ENCODE measurements at regions not wholly inside any gene's neighbourhood (a gene's known extent, or its start where the extent isn't known, plus 50 kb on each side); places are given as distances from the start of the nearest gene placed in this dataset.

DNA sequence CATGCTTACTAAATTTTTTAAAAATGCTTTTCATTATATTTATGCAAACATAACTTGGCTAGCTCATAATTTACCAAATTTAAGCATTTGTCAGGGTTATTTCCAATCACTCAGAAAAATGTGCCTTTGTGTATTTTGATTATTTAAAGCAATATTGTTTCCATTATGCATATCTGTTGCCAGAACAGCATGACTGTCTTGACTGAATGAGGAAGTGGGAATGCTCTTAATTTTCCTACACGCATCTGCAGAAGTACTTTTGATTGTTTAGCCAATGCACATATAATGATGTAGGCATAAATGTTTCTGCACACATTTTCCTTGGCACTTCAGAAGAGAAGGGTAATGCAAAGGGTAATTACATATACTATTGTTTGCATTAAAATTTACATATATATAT is 92.5 kb upstream of the ADGRL2 start:
- ChIA-PET POLR2A (no interaction called here), CTCF (no interaction called here)
- Mint-ChIP-seq H3K27me3 (no peaks in the 10 kb centered on the region), H3K36me3 (ENCODE audit: low read depth) (no peaks in the 10 kb centered on the region), H3K27ac (no peak overlapping the region), H3K4me3 (no peak overlapping the region), H3K9me3 (peaks cover 2% of the 10 kb centered on the region), H3K4me1 (no peaks in the 10 kb centered on the region)
- no peak for DNase-seq

DNA sequence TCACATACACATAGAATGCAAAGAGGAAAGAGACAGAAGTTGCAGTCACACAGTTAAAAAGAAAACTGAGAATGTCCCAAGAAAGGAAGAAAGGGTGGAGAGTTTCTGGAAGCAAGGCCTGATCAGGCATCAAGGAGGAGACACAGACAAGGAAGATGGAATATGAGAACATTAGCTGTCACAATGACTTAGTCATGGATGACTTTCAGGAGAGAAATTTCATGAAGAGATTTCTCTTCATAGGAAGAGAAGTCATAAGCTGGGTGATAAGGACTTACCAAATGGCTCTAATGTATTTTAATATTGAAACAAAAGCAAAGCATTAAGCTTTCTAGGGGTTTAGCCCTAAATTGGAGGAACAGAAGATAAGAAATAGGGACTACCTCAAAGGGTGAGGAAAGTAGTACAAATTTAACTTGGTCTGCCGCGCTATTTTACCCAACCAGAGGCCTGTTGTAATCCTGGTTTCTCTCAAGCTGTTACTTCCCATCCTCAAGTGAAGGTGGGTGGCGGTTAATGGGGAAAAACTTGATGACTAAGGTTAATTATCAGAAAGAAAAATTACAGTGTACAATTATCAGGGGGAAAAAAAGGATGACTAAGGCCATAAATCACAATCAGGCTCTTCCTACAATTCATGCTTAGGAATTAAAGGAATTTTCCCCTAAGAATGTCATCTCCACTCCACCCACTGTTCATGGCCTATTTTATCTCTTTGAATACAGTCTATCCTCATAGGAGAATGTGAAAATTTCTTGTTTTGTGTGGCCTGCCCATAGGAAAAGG is 93.9 kb upstream of the ADGRL2 start:
- Mint-ChIP-seq H3K27me3 (no peaks in the 10 kb centered on the region), H3K4me3 (no peak overlapping the region), H3K27ac (no peak overlapping the region), H3K4me1 (no peaks in the 10 kb centered on the region), H3K9me3 (peaks cover 2% of the 10 kb centered on the region), H3K36me3 (ENCODE audit: low read depth) (no peaks in the 10 kb centered on the region)
- ChIA-PET CTCF (no interaction called here), POLR2A (no interaction called here)
- no peak for DNase-seq

DNA sequence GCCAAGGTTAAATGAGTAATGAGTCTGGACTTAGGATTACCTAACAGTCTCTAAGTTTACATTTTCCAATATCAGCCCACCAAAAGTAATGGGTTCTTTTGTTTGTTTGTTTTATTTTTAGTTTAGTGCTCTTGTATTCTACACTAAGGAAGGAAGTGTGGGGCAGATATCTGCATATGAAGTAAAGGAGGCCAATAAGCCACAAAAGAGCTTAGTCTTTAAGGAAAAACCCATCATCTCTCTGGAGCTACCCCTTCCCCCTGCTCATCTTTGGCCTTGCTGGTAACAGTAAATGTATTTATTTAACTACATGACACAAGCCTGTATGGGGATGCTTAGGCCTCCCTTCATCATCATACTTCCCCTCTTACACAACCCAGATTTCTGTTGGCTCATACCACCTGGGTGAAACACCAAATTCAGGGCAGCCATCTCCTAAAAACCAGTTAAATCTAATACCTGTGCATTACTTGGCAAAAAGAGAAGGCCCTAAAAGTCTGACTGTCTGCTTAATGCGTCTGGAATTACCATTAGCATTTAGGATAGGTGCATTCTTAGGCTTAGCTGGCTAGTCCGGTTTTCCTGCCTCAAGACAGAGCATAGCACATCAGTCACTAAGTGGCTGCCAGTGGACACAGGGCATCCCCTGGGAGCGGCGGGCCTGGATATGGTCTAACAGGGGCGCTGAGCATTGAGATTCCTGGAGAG is 96.8 kb upstream of the ADGRL2 start:
- no peaks in the 10 kb centered on the region for H3K36me3 Mint-ChIP-seq (ENCODE audit: low read depth)
- H3K27me3 Mint-ChIP-seq, result no peaks in the 10 kb centered on the region
- peaks cover 2% of the 10 kb centered on the region for H3K9me3 Mint-ChIP-seq
- POLR2A ChIA-PET, result no interaction called here
- DNase-seq, result no peak
- no peak overlapping the region for H3K27ac Mint-ChIP-seq
- CTCF ChIA-PET, result no interaction called here
- no peaks in the 10 kb centered on the region for H3K4me1 Mint-ChIP-seq
- no peak overlapping the region for H3K4me3 Mint-ChIP-seq

DNA sequence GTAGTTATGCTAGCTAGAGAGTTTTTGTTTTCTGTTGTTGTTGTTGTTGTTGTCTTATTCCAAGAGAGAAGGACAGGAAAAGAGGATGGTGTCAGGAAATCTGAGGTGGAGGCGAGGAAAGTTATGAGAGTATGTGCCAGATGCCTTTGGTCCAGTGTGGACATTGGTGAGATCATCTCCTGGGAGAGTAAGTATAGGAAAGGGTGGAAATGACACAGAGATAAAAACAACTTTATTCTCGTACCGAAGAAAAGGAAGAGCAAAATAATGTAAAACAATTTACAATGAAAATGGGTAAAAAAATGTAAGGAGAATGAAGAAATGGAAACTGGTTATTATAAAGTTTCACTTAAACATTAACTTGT is 97.4 kb upstream of the ADGRL2 start:
- DNase-seq, result no peak
- Mint-ChIP-seq H3K4me3 (no peak overlapping the region), H3K27ac (no peak overlapping the region), H3K9me3 (peaks cover 2% of the 10 kb centered on the region), H3K36me3 (ENCODE audit: low read depth) (no peaks in the 10 kb centered on the region), H3K27me3 (no peaks in the 10 kb centered on the region), H3K4me1 (no peaks in the 10 kb centered on the region)
- ChIA-PET POLR2A (no interaction called here), CTCF (no interaction called here)

DNA sequence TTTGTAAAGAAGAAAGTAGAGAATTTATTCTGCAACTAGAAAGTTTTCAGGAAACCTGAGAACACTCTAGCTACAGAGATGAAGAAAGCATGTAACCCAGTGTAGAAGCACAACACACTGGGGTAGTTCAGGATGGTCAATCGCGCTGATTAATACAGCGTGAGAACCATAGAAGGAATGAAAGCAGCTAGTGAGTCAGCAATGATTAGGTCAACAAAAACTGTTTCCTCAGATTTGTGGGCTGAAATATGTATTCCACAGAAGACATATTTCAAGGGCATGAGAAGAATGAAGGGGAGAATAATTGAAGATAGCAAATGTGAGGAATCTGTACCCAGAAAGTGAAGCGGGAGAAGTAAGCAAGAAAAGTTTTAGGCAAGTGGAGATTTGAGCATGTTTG is 97.8 kb upstream of the ADGRL2 start:
- ChIA-PET POLR2A (no interaction called here), CTCF (no interaction called here)
- DNase-seq, result no peak
- no peak overlapping the region for H3K27ac Mint-ChIP-seq
- H3K36me3 Mint-ChIP-seq (ENCODE audit: low read depth), result no peaks in the 10 kb centered on the region
- no peaks in the 10 kb centered on the region for H3K27me3 Mint-ChIP-seq
- peaks cover 2% of the 10 kb centered on the region for H3K9me3 Mint-ChIP-seq
- H3K4me3 Mint-ChIP-seq, result no peak overlapping the region
- no peaks in the 10 kb centered on the region for H3K4me1 Mint-ChIP-seq

DNA sequence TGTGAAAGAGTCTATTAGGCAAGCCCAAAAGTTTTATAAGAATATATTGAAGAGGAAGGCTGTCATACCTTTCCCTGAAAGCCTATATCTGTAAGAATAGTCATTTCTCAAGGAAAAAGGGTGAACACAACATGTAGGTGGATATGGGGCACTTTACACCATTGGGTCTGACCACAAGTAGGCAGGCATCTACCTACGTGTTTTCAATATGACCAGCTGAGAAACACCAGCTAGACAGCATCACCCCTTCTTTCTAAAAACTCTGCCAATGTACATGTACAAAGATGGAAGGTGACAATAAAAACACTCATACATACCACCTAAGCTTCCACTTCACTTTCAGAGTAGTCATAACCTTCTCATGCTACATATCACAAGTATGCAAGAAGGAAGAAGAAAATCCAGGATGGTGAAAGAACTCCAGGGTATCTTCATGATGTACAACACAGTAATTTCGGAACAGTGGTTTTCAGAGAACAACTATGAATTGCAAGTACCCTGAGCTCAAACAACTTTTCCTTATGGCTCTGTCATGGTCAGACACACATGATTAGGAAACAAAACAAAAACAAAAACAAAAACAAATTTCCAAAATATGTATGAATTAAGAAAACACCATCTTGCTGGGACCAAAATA is 98.5 kb upstream of the ADGRL2 start:
- Mint-ChIP-seq H3K9me3 (peaks cover 2% of the 10 kb centered on the region), H3K27ac (no peak overlapping the region), H3K4me1 (no peaks in the 10 kb centered on the region), H3K36me3 (ENCODE audit: low read depth) (no peaks in the 10 kb centered on the region), H3K4me3 (no peak overlapping the region), H3K27me3 (no peaks in the 10 kb centered on the region)
- no peak for DNase-seq
- POLR2A ChIA-PET, result no interaction called here
- CTCF ChIA-PET, result no interaction called here

DNA sequence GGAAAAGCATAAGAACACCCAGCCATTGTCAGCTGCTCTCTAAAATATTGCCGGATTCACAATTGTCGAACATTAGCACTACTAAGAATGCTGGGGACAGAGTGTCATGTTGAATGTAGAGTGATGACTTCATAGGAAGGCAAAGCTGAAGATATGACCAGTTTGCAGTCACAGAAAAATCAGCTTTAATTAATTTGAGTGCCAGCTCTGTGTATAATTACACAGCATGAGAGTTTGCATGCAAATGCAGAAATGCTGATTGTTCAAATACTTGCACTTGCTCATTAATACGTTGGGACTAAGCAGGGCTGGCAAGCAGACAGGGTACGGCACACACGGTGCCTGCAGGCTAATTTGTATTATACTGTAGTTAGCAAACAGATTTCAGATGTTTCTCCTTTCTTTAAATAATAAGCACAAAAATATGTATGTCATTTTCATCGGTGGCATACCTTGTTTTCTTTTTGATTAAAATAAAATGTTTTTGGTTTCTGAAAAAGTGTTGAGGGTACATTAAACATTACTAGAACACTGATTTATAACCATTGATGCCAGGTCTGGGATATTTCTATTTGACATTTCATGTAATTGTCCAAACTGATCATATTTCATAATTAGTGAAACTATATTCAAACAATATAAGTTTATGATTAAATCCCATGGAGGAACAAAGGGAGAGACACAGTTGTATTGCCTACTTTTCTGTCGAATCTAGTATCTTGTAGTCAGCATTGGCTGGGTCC is 99.8 kb upstream of the ADGRL2 start:
- ChIA-PET CTCF (no interaction called here), POLR2A (no interaction called here)
- H3K4me1 Mint-ChIP-seq, result no peaks in the 10 kb centered on the region
- no peak overlapping the region for H3K4me3 Mint-ChIP-seq
- no peak overlapping the region for H3K27ac Mint-ChIP-seq
- no peaks in the 10 kb centered on the region for H3K27me3 Mint-ChIP-seq
- DNase-seq, result no peak
- peaks cover 2% of the 10 kb centered on the region for H3K9me3 Mint-ChIP-seq
- no peaks in the 10 kb centered on the region for H3K36me3 Mint-ChIP-seq (ENCODE audit: low read depth)

DNA sequence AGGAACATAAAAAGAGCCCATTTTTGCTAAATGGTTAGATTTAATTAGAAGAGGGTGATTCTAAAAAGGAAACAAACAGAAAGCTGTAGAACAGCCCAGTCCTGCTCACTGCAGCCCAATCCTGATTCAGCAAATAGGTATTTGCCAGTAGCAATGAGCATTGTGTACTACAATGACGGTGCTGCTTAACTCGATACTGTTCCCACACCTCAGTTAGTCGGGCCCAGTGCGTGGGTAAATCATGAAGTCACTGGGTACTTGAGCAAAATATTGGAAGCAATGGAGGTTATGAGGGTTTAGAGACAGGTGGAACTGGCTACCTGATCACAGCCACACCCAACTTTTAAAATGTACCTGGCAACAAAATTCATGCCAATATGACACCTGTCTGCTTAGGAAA is 101.5 kb upstream of the ADGRL2 start:
- Mint-ChIP-seq H3K27ac (no peak overlapping the region), H3K4me1 (no peaks in the 10 kb centered on the region), H3K27me3 (no peaks in the 10 kb centered on the region), H3K36me3 (ENCODE audit: low read depth) (no peaks in the 10 kb centered on the region), H3K9me3 (peaks cover 2% of the 10 kb centered on the region), H3K4me3 (no peak overlapping the region)
- ChIA-PET CTCF (no interaction called here), POLR2A (no interaction called here)
- DNase-seq, result no peak

DNA sequence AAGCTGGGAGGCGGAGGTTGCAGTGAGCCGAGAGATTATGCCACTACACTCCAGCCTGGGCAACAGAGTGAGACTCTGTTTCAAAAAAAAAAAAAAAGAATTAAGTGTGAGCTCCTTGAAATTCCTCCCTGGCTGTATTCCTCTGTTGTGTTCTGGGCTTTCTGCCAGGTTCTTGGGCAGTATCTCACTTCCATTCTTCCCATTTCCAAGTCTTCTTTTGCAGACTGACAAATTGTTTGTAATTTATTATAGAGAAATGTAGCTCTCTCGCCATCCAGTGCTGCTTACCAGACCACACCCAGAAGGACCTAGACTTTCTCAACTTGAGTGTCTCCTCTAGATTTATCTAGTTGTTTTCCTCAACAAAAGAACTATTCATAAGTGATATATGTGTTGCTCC is 105.0 kb upstream of the ADGRL2 start:
- Mint-ChIP-seq H3K27me3 (no peaks in the 10 kb centered on the region), H3K36me3 (ENCODE audit: low read depth) (no peaks in the 10 kb centered on the region), H3K4me1 (no peaks in the 10 kb centered on the region), H3K4me3 (no peak overlapping the region), H3K9me3 (peaks cover 2% of the 10 kb centered on the region), H3K27ac (no peak overlapping the region)
- POLR2A ChIA-PET, result no interaction called here
- CTCF ChIA-PET, result interaction anchor here (0.6 kb wide), 1 partner anchor 1672 kb away, joined by 7 read pairs; no protein-coding TSS in a partner anchor
- DNase-seq, result no peak

DNA sequence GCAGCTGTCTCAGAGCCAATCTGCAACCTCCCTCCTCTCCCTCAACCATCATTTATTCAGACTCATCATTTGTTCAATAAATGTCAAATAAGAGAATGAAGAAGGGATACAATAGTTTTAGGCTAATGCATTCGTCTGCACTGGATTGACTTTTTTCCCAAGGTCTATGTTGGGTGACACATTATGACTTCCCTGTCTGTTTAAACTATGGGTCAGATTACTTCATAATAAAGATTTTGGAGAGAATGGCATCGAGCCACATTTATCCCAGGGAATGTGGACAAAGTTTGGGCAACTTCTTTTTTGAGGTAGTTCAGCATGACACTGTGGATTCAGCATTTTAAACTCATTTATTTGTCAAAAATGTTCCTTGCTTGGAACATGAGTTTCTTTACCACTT is 107.4 kb upstream of the ADGRL2 start:
- Mint-ChIP-seq H3K9me3 (peaks cover 5% of the 10 kb centered on the region), H3K4me3 (no peak overlapping the region), H3K4me1 (no peaks in the 10 kb centered on the region), H3K27me3 (no peaks in the 10 kb centered on the region), H3K36me3 (ENCODE audit: low read depth) (no peaks in the 10 kb centered on the region), H3K27ac (no peak overlapping the region)
- ChIA-PET CTCF (no interaction called here), POLR2A (no interaction called here)
- no peak for DNase-seq

DNA sequence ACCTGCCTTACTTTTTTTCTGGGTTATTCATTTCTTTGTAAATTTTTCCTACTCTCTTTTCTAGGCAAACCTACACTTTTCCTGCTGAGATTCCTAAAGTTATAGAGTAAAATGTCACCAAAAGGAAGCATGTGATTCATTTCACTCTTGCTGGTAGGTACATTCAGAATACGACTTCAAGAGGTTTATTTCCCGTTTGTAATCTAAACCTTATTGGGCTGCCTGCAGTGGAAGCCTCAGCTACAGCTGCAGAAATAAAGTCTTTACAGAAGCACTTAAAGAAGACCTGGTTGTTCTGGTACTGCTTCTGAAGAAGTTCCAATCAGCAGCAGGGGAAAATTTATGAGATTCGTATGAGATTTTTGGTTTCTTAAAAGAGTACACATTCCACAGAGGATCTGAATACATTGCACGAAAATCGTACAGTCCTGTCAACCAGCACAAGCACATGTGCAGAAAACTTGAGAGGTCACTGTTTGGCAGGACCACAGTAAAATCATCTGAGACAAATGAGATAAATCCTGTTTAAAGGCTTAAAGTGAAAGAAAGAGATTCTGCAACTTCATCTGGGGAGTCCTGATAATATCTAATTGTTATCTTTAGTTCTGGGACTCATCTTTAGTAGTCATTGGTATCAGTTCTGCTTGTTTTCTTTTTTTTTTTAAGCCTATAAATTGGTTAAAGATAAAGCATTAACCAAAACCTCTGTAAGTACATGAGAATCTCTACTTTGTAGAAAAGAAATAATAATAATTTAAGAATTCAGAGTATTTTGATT is 109.9 kb upstream of the ADGRL2 start:
- H3K36me3 Mint-ChIP-seq (ENCODE audit: low read depth), result no peaks in the 10 kb centered on the region
- H3K4me3 Mint-ChIP-seq, result no peak overlapping the region
- no peak overlapping the region for H3K27ac Mint-ChIP-seq
- H3K27me3 Mint-ChIP-seq, result no peaks in the 10 kb centered on the region
- ChIA-PET CTCF (no interaction called here), POLR2A (no interaction called here)
- no peaks in the 10 kb centered on the region for H3K4me1 Mint-ChIP-seq
- H3K9me3 Mint-ChIP-seq, result peaks cover 8% of the 10 kb centered on the region
- DNase-seq, result no peak

DNA sequence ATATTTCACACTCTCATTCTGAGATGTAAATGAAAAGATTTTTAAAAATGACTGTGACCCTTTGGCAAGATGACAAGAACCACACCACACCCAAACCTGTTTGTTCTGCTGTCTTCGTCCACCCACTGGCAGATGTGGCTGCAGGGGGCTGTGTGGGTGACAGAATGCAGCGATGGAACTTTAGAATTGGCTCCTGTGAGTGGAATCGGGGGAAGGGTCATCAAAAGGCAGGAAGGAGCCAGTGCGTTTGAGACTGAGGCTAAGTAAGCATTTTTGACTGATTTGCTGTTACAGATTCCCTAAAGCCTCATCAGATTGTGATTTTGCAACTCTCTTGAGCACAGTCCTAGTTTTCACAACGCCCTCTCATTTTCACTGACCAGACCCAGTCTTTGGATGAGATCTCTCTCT is 111.2 kb upstream of the ADGRL2 start:
- DNase-seq, result no peak
- H3K36me3 Mint-ChIP-seq (ENCODE audit: low read depth), result no peaks in the 10 kb centered on the region
- CTCF ChIA-PET, result no interaction called here
- POLR2A ChIA-PET, result no interaction called here
- no peaks in the 10 kb centered on the region for H3K27me3 Mint-ChIP-seq
- no peaks in the 10 kb centered on the region for H3K4me1 Mint-ChIP-seq
- H3K4me3 Mint-ChIP-seq, result no peak overlapping the region
- peaks cover 8% of the 10 kb centered on the region for H3K9me3 Mint-ChIP-seq
- no peak overlapping the region for H3K27ac Mint-ChIP-seq

DNA sequence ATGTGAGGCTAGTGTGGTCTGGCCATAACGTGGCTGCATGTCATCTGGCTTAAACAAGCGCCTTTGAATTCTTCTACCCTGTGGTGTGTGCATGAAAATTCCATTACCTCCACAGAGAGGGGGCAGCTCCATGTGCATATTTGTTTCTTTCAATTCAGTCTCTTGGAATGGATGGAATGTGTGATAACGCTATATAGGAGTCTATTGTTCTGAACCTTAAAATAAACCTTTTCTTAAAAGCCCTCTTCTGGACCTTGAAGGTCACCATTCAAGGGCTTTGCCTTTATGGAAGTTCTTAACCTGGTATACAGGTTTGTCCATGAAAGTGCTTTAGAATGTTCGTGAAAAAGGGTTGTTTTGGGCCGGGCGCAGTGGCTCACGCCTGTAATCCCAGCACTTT is 118.2 kb upstream of the ADGRL2 start:
- H3K36me3 Mint-ChIP-seq (ENCODE audit: low read depth), result no peaks in the 10 kb centered on the region
- POLR2A ChIA-PET, result no interaction called here

More for the DNA sequence above, 118.2 kb upstream of the ADGRL2 start:
- H3K4me1 Mint-ChIP-seq, result no peaks in the 10 kb centered on the region
- CTCF ChIA-PET, result no interaction called here
- no peaks in the 10 kb centered on the region for H3K27me3 Mint-ChIP-seq
- peaks cover 4% of the 10 kb centered on the region for H3K9me3 Mint-ChIP-seq
- DNase-seq, result no peak
- no peak overlapping the region for H3K27ac Mint-ChIP-seq
- H3K4me3 Mint-ChIP-seq, result no peak overlapping the region
